Endodermal cell (in vitro differentiated cells): ENCODE measurements at regions not wholly inside any gene's neighbourhood (a gene's known extent, or its start where the extent isn't known, plus 50 kb on each side); places are given as distances from the start of the nearest gene placed in this dataset.

Source experiments
- DNase-seq: peaks from one replicate; pipeline ENCODE4 v3.0.0-alpha.2; 2017
- H3K27ac ChIP-seq: 2 replicates; pipeline ENCODE4 v1.5.1; 2013; ENCODE audit warnings: mild to moderate bottlenecking, low read depth, low read length, moderate library complexity
- H3K27me3 ChIP-seq: 2 replicates; pipeline ENCODE4 v1.6.1; 2013; ENCODE audit warnings: mild to moderate bottlenecking, low read length, moderate library complexity; ENCODE audit not compliant: insufficient read depth, control insufficient read depth, poor library complexity, severe bottlenecking
- H3K36me3 ChIP-seq: 2 replicates; pipeline ENCODE4 v1.7.0; 2013; ENCODE audit warnings: mild to moderate bottlenecking, low read length, moderate library complexity; ENCODE audit not compliant: control insufficient read depth, insufficient read depth
- H3K4me1 ChIP-seq: one replicate; pipeline ENCODE4 v1.7.0; 2013; ENCODE audit warnings: low read length; ENCODE audit not compliant: control insufficient read depth, insufficient read depth
- H3K4me3 ChIP-seq: 2 replicates; pipeline ENCODE4 v1.5.1; 2013; ENCODE audit warnings: mild to moderate bottlenecking, low read length, moderate library complexity
- H3K9ac ChIP-seq: 2 replicates; pipeline ENCODE4 v1.6.1; 2013; ENCODE audit warnings: mild to moderate bottlenecking, low read length, moderate library complexity; ENCODE audit not compliant: poor library complexity, severe bottlenecking; ENCODE audit errors: extremely low read depth
- H3K9me3 ChIP-seq: 2 replicates; pipeline ENCODE4 v1.6.1; 2013; ENCODE audit warnings: mild to moderate bottlenecking, low read length, moderate library complexity; ENCODE audit not compliant: control insufficient read depth
- H3K27ac Mint-ChIP-seq: 2 replicates; pipeline ENCODE4 v1.8.0; 2020; ENCODE audit warnings: mixed read lengths
- H3K27me3 Mint-ChIP-seq: 2 replicates; pipeline ENCODE4 v1.8.0; 2021; ENCODE audit warnings: mild to moderate bottlenecking, mixed read lengths; ENCODE audit not compliant: insufficient read depth
- H3K36me3 Mint-ChIP-seq: 2 replicates; pipeline ENCODE4 v1.8.0; 2020; ENCODE audit warnings: low read depth, mixed read lengths
- H3K4me1 Mint-ChIP-seq: 2 replicates; pipeline ENCODE4 v1.8.0; 2020; ENCODE audit warnings: mixed read lengths
- H3K4me3 Mint-ChIP-seq: 2 replicates; pipeline ENCODE4 v1.8.0; 2020; ENCODE audit warnings: mild to moderate bottlenecking, moderate library complexity, mixed read lengths
- H3K9me3 Mint-ChIP-seq: 2 replicates; pipeline ENCODE4 v1.8.0; 2020; ENCODE audit warnings: mild to moderate bottlenecking, mixed read lengths
- WGBS, 2 experiments: methylation state at CpG; one replicate each; pipeline versions ENCODE4 v1.1.5 to v1.1.7; 2013; ENCODE audit warnings: missing lambda C conversion rate in 2 of 2, mixed read lengths in 1 of 2; ENCODE audit not compliant: insufficient coverage in 1 of 2, insufficient read length in 1 of 2; 5-methylcytosine and 5-hydroxymethylcytosine counted together
- TF ChIP-seq, protein P1 (sequence below): fragments of 200-600 bp; sonication (generic); conservative IDR thresholded peaks from 2 replicates; pipeline ENCODE4 v1.5.0; 2021; ENCODE audit warnings: antibody characterized with exemption, mild to moderate bottlenecking

DNA sequence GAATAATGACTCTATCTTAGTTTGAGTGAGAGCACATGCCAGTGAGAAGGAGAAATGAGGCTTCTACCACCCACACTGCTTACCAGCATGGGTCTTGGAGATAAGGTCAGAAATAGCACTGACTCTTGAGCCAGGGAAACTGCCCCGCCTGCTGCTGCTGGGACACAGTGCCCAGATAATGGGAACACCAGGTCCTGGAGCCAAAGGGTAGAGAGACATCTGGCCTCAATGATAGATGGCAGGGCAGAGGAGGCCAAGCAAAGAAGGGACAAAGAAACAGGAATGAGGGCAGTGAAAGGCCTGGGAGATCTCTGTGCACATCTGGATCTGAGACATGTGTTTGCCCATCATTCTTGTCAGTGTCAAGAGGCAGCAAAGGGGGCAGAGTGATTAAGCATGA, 97.4 kb downstream of the MIS18A start:
- no peak overlapping the region for H3K27ac Mint-ChIP-seq

DNA sequence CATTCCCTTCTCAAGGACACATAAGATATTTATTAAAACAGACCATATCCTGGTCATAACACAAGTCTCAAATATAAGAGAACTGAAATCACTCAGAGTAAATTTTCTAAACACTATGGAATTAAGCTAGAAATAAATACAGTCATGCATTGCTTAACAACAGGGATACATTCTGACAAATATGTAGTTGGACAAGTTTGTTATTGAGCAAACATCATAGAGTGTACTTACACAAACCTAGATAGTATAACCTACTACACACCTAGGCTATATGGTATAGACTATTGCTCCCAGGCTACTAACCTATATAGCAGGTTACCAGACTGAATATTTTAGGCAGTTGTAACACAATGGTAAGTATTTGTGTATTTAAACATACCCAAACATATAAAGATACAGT, 104.0 kb downstream of the MIS18A start:
- Histone ChIP-seq H3K27ac (no peak overlapping the region), H3K9ac (no peak overlapping the region), H3K36me3 (no peaks in the 10 kb centered on the region), H3K4me1 (no peaks in the 10 kb centered on the region), H3K27me3 (no peaks in the 10 kb centered on the region), H3K4me3 (no peak overlapping the region), H3K9me3 (no peaks in the 10 kb centered on the region)
- Mint-ChIP-seq H3K27ac (no peak overlapping the region), H3K9me3 (no peaks in the 10 kb centered on the region), H3K4me1 (peaks cover 6% of the 10 kb centered on the region), H3K4me3 (no peak overlapping the region), H3K27me3 (peaks cover 4% of the 10 kb centered on the region), H3K36me3 (no peaks in the 10 kb centered on the region)
- no peak for DNase-seq
- TF ChIP-seq, protein P1, sequence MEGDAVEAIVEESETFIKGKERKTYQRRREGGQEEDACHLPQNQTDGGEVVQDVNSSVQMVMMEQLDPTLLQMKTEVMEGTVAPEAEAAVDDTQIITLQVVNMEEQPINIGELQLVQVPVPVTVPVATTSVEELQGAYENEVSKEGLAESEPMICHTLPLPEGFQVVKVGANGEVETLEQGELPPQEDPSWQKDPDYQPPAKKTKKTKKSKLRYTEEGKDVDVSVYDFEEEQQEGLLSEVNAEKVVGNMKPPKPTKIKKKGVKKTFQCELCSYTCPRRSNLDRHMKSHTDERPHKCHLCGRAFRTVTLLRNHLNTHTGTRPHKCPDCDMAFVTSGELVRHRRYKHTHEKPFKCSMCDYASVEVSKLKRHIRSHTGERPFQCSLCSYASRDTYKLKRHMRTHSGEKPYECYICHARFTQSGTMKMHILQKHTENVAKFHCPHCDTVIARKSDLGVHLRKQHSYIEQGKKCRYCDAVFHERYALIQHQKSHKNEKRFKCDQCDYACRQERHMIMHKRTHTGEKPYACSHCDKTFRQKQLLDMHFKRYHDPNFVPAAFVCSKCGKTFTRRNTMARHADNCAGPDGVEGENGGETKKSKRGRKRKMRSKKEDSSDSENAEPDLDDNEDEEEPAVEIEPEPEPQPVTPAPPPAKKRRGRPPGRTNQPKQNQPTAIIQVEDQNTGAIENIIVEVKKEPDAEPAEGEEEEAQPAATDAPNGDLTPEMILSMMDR, result no peak

More for the DNA sequence above, 97.4 kb downstream of the MIS18A start:
- WGBS, 2 experiments, result 94% methylated on average over 1 of the region's 1 CpG; no CpG with 5 or more reads in 1 of the 2 experiments
- no peak overlapping the region for H3K4me3 Mint-ChIP-seq
- H3K27me3 ChIP-seq, result no peaks in the 10 kb centered on the region
- no peaks in the 10 kb centered on the region for H3K36me3 Mint-ChIP-seq
- H3K27ac ChIP-seq, result no peak overlapping the region
- H3K9me3 ChIP-seq, result peaks cover 8% of the 10 kb centered on the region
- H3K4me1 Mint-ChIP-seq, result peaks cover 21% of the 10 kb centered on the region
- H3K4me3 ChIP-seq, result no peak overlapping the region
- DNase-seq, result no peak
- H3K4me1 ChIP-seq, result peaks cover 6% of the 10 kb centered on the region
- H3K9me3 Mint-ChIP-seq, result no peaks in the 10 kb centered on the region
- H3K27me3 Mint-ChIP-seq, result peaks cover 2% of the 10 kb centered on the region
- no peaks in the 10 kb centered on the region for H3K36me3 ChIP-seq
- TF ChIP-seq, protein P1, result no peak
- no peak overlapping the region for H3K9ac ChIP-seq

DNA sequence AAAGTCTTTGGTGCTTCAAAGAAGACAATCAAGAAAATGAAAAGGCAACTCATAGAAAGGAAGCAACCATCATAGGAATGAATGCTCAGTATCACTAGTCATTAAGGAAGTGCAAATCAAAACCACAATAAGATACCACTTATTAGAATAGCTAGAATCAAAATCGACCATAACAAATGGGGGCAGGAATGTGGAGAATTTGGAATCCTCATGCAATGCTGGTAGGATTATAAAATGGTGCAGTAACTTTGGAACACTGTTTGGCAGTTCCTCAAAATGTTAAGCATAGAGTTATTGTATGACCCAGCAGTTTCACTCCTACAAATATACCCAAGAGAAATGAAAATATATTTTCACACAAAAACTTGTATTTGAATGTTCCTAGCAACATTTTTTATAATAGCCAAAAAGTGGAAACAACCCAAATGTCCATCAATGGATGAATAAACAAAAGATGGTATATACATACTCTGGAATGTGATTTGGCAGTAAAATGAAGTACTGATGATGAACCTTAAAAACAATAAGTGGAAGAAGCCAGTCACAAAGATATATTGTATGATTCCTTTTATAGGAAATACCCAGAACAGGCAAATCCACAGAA, 105.6 kb downstream of the MIS18A start:
- no peak overlapping the region for H3K27ac Mint-ChIP-seq
- TF ChIP-seq, protein P1, result no peak
- DNase-seq, result no peak
- Histone ChIP-seq H3K4me3 (no peak overlapping the region), H3K27me3 (no peaks in the 10 kb centered on the region), H3K27ac (no peak overlapping the region), H3K4me1 (no peaks in the 10 kb centered on the region), H3K36me3 (no peaks in the 10 kb centered on the region), H3K9ac (no peak overlapping the region), H3K9me3 (no peaks in the 10 kb centered on the region)
- H3K4me3 Mint-ChIP-seq, result no peak overlapping the region
- H3K9me3 Mint-ChIP-seq, result no peaks in the 10 kb centered on the region
- H3K27me3 Mint-ChIP-seq, result peaks cover 4% of the 10 kb centered on the region
- WGBS, 2 experiments, result 57% methylated on average over 1 of the region's 1 CpG; no CpG with 5 or more reads in 1 of the 2 experiments
- no peaks in the 10 kb centered on the region for H3K36me3 Mint-ChIP-seq
- H3K4me1 Mint-ChIP-seq, result no peaks in the 10 kb centered on the region
